ENCODE measurements at regions not wholly inside any gene's neighbourhood (a gene's known extent, or its start where the extent isn't known, plus 50 kb on each side); places are given as distances from the start of the nearest gene placed in this dataset.
A peak's percentile ranks its signal among the peaks of the same experiment; 100 is the strongest.

DNA sequence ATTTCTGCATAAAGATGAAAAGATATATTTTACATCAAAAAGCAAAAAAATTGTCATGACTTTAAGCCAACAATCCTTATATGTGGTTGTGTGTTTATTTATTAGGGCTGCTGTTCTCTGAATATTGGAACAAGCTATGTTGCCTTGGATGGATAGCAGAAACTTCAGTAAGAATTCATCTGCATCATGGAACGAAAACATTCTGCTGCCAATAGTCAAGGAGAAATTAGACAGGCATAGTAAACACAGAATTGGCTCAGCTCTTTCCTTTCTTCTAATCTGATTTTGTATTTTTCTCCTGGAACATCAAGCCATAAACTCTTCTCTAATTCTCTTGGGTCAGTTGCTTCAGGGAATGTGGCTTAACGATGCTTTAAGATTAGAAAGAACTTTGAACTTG, 1257.0 kb downstream of the NLGN4X start:
- TF ChIP-seq, protein P1, sequence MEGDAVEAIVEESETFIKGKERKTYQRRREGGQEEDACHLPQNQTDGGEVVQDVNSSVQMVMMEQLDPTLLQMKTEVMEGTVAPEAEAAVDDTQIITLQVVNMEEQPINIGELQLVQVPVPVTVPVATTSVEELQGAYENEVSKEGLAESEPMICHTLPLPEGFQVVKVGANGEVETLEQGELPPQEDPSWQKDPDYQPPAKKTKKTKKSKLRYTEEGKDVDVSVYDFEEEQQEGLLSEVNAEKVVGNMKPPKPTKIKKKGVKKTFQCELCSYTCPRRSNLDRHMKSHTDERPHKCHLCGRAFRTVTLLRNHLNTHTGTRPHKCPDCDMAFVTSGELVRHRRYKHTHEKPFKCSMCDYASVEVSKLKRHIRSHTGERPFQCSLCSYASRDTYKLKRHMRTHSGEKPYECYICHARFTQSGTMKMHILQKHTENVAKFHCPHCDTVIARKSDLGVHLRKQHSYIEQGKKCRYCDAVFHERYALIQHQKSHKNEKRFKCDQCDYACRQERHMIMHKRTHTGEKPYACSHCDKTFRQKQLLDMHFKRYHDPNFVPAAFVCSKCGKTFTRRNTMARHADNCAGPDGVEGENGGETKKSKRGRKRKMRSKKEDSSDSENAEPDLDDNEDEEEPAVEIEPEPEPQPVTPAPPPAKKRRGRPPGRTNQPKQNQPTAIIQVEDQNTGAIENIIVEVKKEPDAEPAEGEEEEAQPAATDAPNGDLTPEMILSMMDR (IDR thresholded peaks at IDR 0.05), result no peak
- H3K27ac ChIP-seq, result no peak overlapping the region
- no peaks in the 10 kb centered on the region for H3K36me3 ChIP-seq
- intact Hi-C loops (cut with DNase I; ENCODE audit: low total_unique reads), result no loop called here
- no peak for DNase-seq
- no peaks in the 10 kb centered on the region for H3K27me3 ChIP-seq
- H3K4me3 ChIP-seq, result no peak overlapping the region
- H3K9me3 ChIP-seq, result peaks cover 0 to 7% (median 6%) of the 10 kb centered on the region in 3 donors
- H3K4me1 ChIP-seq, result no peaks in the 10 kb centered on the region

DNA sequence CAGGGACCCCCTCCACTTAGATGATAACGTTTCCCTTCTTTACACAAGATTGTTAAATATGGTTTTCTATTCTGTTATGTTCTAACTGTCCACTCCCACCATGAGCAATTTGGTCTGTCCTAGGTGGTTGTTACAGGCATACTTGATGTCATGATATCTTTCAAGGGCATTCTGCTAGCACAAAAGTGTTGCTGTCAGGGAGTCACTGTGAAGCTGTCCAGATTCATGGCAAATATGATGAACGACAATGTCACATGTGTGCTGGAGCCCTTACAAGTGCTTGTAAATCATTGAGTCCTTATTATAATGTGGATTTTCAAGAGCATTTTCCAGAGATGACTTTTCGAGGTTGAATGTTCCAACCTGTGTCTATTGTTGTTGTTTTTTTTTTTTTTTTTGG, 1250.7 kb upstream of the PRKX start:
- intact Hi-C loops (cut with DNase I; ENCODE audit: low total_unique reads), result no loop called here
- peaks cover 0 to 7% (median 6%) of the 10 kb centered on the region in 3 donors for H3K9me3 ChIP-seq
- no peak overlapping the region for H3K4me3 ChIP-seq
- H3K36me3 ChIP-seq, result no peaks in the 10 kb centered on the region
- H3K4me1 ChIP-seq, result no peaks in the 10 kb centered on the region
- H3K27me3 ChIP-seq, result no peaks in the 10 kb centered on the region
- H3K27ac ChIP-seq, result no peak overlapping the region
- TF ChIP-seq, protein P1 (IDR thresholded peaks at IDR 0.05), result no peak
- no peak for DNase-seq

DNA sequence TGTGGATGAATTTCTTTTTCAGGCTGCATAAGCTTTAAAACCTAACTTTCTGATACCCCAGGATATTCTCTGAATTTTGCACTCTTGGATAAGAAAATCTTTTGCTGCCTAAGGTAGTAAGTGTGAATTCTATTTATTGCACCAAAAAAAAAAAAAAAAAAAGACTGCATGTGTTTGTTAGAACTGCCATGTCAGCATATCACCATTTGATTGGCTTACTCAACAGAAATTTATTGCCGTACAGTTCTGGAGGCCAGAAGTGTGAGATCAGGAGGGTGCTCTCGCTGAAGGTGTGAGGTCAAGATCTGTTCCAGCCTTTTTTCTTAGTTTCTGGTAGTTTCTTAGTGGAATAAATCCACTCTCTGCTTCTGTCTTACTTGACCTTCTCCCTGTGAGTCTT, 1250.0 kb upstream of the PRKX start:
- Histone ChIP-seq H3K36me3 (no peaks in the 10 kb centered on the region), H3K4me3 (no peak overlapping the region), H3K27me3 (no peaks in the 10 kb centered on the region), H3K27ac (no peak overlapping the region), H3K4me1 (no peaks in the 10 kb centered on the region), H3K9me3 (peaks cover 0 to 7% (median 6%) of the 10 kb centered on the region in 3 donors)
- intact Hi-C loops (cut with DNase I; ENCODE audit: low total_unique reads), result no loop called here
- DNase-seq, result no peak
- TF ChIP-seq, protein P1 (IDR thresholded peaks at IDR 0.05), result no peak

DNA sequence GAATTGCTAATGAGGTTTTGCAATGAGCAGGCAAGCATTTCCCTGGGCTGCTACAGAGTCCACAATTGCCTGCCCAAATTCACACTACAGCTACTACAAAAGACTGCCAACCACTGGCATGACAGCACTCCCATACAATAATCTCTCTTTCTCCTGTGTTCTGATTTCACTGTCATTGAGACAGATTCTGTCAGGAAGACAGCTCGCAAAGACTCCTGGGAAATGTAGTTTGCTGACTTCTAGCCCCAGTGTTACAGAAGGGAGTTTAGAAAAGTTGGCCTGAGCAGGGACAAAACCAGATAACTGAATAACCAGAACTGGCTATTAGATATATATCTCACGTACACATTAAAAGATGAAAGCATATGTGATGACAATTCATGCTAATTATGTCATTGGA, 1231.3 kb upstream of the PRKX start:
- Histone ChIP-seq H3K27ac (no peak overlapping the region), H3K36me3 (no peaks in the 10 kb centered on the region), H3K9me3 (no peaks in the 10 kb centered on the region), H3K4me3 (no peak overlapping the region), H3K4me1 (no peaks in the 10 kb centered on the region), H3K27me3 (no peaks in the 10 kb centered on the region)
- intact Hi-C loops (cut with DNase I; ENCODE audit: low total_unique reads), result no loop called here
- DNase-seq, result no peak
- TF ChIP-seq, protein P1 (IDR thresholded peaks at IDR 0.05), result no peak

DNA sequence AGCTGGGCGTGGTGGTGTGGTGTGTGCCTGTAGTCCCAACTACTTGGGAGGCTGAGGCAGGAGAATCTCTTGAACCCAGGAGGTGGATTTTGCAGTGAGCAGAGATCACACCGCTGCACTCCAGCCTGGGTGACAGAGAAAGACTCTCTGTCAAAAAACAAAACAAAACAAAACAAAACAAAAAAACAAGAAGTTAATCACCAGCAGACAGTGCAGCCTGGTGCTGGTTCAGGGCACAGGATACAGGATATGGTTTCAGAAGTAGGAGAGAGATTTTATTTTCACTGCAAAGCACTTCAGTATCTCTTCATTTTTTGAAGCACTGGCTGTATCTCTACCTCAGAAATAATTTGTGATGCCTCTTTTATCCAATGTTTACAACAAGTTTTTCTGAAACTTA, 1222.9 kb upstream of the PRKX start:
- H3K9me3 ChIP-seq, result no peaks in the 10 kb centered on the region
- H3K27ac ChIP-seq, result no peak overlapping the region
- TF ChIP-seq, protein P1 (IDR thresholded peaks at IDR 0.05), result no peak
- no peak for DNase-seq
- intact Hi-C loops (cut with DNase I; ENCODE audit: low total_unique reads), result no loop called here
- H3K27me3 ChIP-seq, result no peaks in the 10 kb centered on the region
- H3K36me3 ChIP-seq, result no peaks in the 10 kb centered on the region
- H3K4me3 ChIP-seq, result no peak overlapping the region
- no peaks in the 10 kb centered on the region for H3K4me1 ChIP-seq

DNA sequence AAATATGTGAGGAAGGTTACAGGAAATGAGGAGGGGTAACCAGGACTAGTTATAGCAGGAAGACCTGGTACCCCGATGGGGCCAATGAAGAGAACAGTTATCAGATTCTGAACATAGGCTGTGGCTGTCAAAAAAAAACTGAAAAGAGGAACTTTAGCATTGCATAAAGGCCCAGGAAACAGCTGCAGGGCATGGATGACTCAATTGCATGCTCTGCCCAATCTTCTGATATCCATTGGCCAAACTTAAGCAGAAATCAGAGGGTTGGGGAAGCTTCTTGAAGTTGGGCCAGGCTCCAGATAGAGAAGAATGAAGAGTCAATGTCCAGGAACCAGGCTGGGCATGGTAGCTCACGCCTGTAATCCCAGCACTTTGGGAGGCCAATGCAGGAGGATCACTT, 1222.4 kb upstream of the PRKX start:
- H3K4me1 ChIP-seq, result no peaks in the 10 kb centered on the region
- H3K4me3 ChIP-seq, result no peak overlapping the region
- TF ChIP-seq, protein P1 (IDR thresholded peaks at IDR 0.05), result no peak
- H3K36me3 ChIP-seq, result no peaks in the 10 kb centered on the region
- no peak overlapping the region for H3K27ac ChIP-seq
- DNase-seq, result peak in 1 of 2 donors; percentile 20
- no peaks in the 10 kb centered on the region for H3K27me3 ChIP-seq
- no peaks in the 10 kb centered on the region for H3K9me3 ChIP-seq
- intact Hi-C loops (cut with DNase I; ENCODE audit: low total_unique reads), result no loop called here

Measured in tibial artery (tissue), 4 donors.